Liver (tissue), 7 donors: ENCODE measurements at regions not wholly inside any gene's neighbourhood (a gene's known extent, or its start where the extent isn't known, plus 50 kb on each side); places are given as distances from the start of the nearest gene placed in this dataset.

Experiments used
- DNase-seq: peaks from one replicate; pipeline ENCODE4 v3.0.0-alpha.2; 2017; ENCODE audit warnings: low spot score
- H3K27ac ChIP-seq, 2 donors: one replicate each; pipeline ENCODE4 v1.7.0; 2013; ENCODE audit warnings: inconsistent platforms in 2 of 2, low read length in 2 of 2, control low read depth in 1 of 2, low read depth in 1 of 2, mild to moderate bottlenecking in 1 of 2
- H3K27me3 ChIP-seq, 4 donors: one replicate each; pipeline versions ENCODE4 v1.6.1 to v1.7.0; 2013; ENCODE audit warnings: low read length in 3 of 4, inconsistent platforms in 1 of 4, mild to moderate bottlenecking in 1 of 4, moderate library complexity in 1 of 4; ENCODE audit not compliant: control insufficient read depth in 4 of 4, insufficient read depth in 4 of 4
- H3K36me3 ChIP-seq, 4 donors: one replicate each; pipeline versions ENCODE4 v1.6.1 to v1.7.0; 2013; ENCODE audit warnings: low read length in 3 of 4, mild to moderate bottlenecking in 3 of 4, low read depth in 1 of 4, moderate library complexity in 1 of 4; ENCODE audit not compliant: control insufficient read depth in 4 of 4, insufficient read depth in 3 of 4
- H3K4me1 ChIP-seq, 4 donors: one replicate each; pipeline versions ENCODE4 v1.6.1 to v1.7.0; 2013; ENCODE audit warnings: low read length in 3 of 4, mild to moderate bottlenecking in 3 of 4, moderate library complexity in 1 of 4; ENCODE audit not compliant: control insufficient read depth in 4 of 4, insufficient read depth in 4 of 4
- H3K4me3 ChIP-seq, 3 donors: one replicate each; pipeline versions ENCODE4 v1.6.1 to v1.7.0; 2013; ENCODE audit warnings: low read length in 3 of 3, control low read depth in 1 of 3, low read depth in 1 of 3, mild to moderate bottlenecking in 1 of 3
- H3K9ac ChIP-seq, 2 donors: one replicate each; pipeline ENCODE4 v1.7.0; 2013; ENCODE audit warnings: low read length in 2 of 2, mild to moderate bottlenecking in 2 of 2, moderate library complexity in 2 of 2, control low read depth in 1 of 2, low read depth in 1 of 2
- H3K9me3 ChIP-seq, 4 donors: one replicate each; pipeline versions ENCODE4 v1.6.1 to v1.7.0; 2013; ENCODE audit warnings: low read length in 3 of 4; ENCODE audit not compliant: control insufficient read depth in 4 of 4
- EGR1 ChIP-seq, 2 donors: IDR thresholded peaks; 2 replicates each; pipeline ENCODE4 v1.6.1; 2016 to 2018; ENCODE audit warnings: antibody characterized with exemption in 2 of 2, low read depth in 2 of 2
- FOXA1 ChIP-seq: IDR thresholded peaks from 2 replicates; pipeline ENCODE4 v1.6.1; 2016; ENCODE audit warnings: antibody characterized with exemption
- FOXA2 ChIP-seq: IDR thresholded peaks from 2 replicates; pipeline ENCODE4 v1.6.1; 2016; ENCODE audit warnings: antibody characterized with exemption
- GABPA ChIP-seq, 2 donors: IDR thresholded peaks in 1 of 2; conservative IDR thresholded peaks in 1 of 2; 2 replicates each; pipeline ENCODE4 v1.6.1; 2016; ENCODE audit warnings: antibody characterized with exemption in 2 of 2, mild to moderate bottlenecking in 1 of 2, moderate library complexity in 1 of 2
- HNF4A ChIP-seq, 2 donors: conservative IDR thresholded peaks; 2 replicates each; pipeline ENCODE4 v1.6.1; 2016; ENCODE audit warnings: antibody characterized with exemption in 2 of 2, mild to moderate bottlenecking in 2 of 2
- JUND ChIP-seq, 2 donors: IDR thresholded peaks; 2 replicates each; pipeline ENCODE4 v1.6.1; 2016; ENCODE audit warnings: antibody characterized with exemption in 2 of 2
- MAX ChIP-seq: IDR thresholded peaks from 2 replicates; pipeline ENCODE4 v1.6.1; 2016; ENCODE audit warnings: antibody characterized with exemption
- NR2F2 ChIP-seq: IDR thresholded peaks from 2 replicates; pipeline ENCODE4 v1.6.1; 2016; ENCODE audit warnings: antibody characterized with exemption
- RAD21 ChIP-seq, 2 donors: IDR thresholded peaks; 2 replicates each; pipeline ENCODE4 v1.6.1; 2016; ENCODE audit warnings: antibody characterized with exemption in 2 of 2, mild to moderate bottlenecking in 2 of 2
- RXRA ChIP-seq, 2 donors: IDR thresholded peaks; 2 replicates each; pipeline ENCODE4 v1.6.1; 2017 to 2018; ENCODE audit warnings: antibody characterized with exemption in 2 of 2, mild to moderate bottlenecking in 1 of 2
- SP1 ChIP-seq: IDR thresholded peaks from 2 replicates; pipeline ENCODE4 v1.6.1; 2018; ENCODE audit warnings: antibody characterized with exemption, mild to moderate bottlenecking
- TAF1 ChIP-seq: conservative IDR thresholded peaks from 2 replicates; pipeline ENCODE4 v1.6.1; 2016; ENCODE audit warnings: antibody characterized with exemption, mild to moderate bottlenecking
- YY1 ChIP-seq: IDR thresholded peaks from 2 replicates; pipeline ENCODE4 v1.6.1; 2016; ENCODE audit warnings: antibody characterized with exemption, mild to moderate bottlenecking
- ZBTB33 ChIP-seq: IDR thresholded peaks from 2 replicates; pipeline ENCODE4 v1.6.1; 2016; ENCODE audit warnings: antibody characterized with exemption
- WGBS: extraction: QIAGEN DNeasy Blood & Tissue Kit; methylation state at CpG from one replicate; pipeline ENCODE4 v1.1.7; 2013; 5-methylcytosine and 5-hydroxymethylcytosine counted together
- TF ChIP-seq, protein P1 (sequence below): IDR thresholded peaks from 2 replicates; pipeline ENCODE4 v1.6.1; 2016; ENCODE audit warnings: antibody characterized with exemption
- TF ChIP-seq, protein P2 (sequence below): IDR thresholded peaks from 2 replicates; pipeline ENCODE4 v1.6.1; 2016; ENCODE audit warnings: antibody characterized with exemption, mild to moderate bottlenecking
- donor health status: healthy.
- donor health status: healthy.
- donor health status: healthy.
- donor health status: healthy.

DNA sequence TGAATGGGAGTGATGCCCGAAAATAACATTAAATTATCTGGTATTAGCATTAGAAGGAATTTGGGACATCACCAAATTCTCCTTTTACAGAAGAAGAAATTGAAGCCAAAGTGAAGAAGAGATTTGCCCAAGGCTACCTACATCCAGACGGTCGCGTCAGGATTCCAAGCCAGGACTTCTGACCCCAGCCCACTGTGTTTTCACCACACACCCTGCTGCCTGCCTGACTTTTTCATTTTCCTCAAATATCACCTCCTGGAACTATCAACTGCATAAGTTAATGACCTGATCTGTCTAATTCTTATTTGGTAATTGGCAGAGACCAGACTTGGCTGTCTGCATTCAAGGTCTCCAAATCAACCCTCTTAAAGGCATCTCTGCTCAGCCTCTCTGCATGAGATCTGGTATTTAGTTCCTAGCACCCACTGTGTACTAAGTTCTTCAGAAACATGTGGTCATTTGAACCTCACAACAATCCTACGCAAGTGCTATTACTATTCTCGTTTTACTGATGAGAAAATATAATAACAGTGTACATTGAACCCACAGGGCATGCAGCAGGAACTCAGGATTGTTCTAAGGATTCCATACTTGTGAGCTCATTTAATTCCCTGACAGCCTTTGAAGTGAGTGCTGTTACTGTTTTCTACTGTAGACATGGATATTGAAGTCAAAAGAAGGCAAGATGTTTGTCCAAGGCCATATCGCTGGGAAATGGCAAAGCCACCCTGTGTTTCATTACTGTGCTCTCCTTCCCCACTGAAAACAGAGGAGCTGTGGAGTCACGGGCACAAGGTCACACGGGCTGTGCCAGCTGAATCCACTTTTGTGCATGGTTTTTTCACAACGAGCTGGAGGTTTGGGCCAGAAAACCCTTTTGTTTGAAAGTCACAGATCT, 195.2 kb upstream of the C1QTNF7 start:
- no peaks in the 10 kb centered on the region for H3K9me3 ChIP-seq
- no peak for DNase-seq
- H3K27ac ChIP-seq, result no peak overlapping the region
- no peaks in the 10 kb centered on the region for H3K36me3 ChIP-seq
- no peak overlapping the region for H3K9ac ChIP-seq
- no peaks in the 10 kb centered on the region for H3K27me3 ChIP-seq
- no peak for TF ChIP-seq MAX
- no peak for TF ChIP-seq FOXA2
- TF ChIP-seq JUND (IDR thresholded peaks at IDR 0.05), result no peak
- TF ChIP-seq RAD21 (IDR thresholded peaks at IDR 0.05), result no peak
- no peak for TF ChIP-seq TAF1
- no peak for TF ChIP-seq FOXA1
- H3K4me1 ChIP-seq, result no peaks in the 10 kb centered on the region
- no peak overlapping the region for H3K4me3 ChIP-seq
- 73% methylated on average over 10 of the region's 10 CpGs for WGBS

- H3K27me3 ChIP-seq, result no peaks in the 10 kb centered on the region
- no peaks in the 10 kb centered on the region for H3K4me1 ChIP-seq
- WGBS, result 59% methylated on average over 4 of the region's 4 CpGs
- no peak overlapping the region for H3K9ac ChIP-seq
- no peaks in the 10 kb centered on the region for H3K36me3 ChIP-seq
- no peak overlapping the region for H3K27ac ChIP-seq
- no peak for TF ChIP-seq RXRA (IDR thresholded peaks at IDR 0.05)
- TF ChIP-seq, protein P1, sequence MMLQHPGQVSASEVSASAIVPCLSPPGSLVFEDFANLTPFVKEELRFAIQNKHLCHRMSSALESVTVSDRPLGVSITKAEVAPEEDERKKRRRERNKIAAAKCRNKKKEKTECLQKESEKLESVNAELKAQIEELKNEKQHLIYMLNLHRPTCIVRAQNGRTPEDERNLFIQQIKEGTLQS, result no peak
- no peak for TF ChIP-seq RAD21 (IDR thresholded peaks at IDR 0.05)
- no peak for TF ChIP-seq GABPA (IDR thresholded peaks at IDR 0.05 in 1 of 2, conservative IDR thresholded peaks at IDR 0.05 in 1 of 2)
- TF ChIP-seq JUND (IDR thresholded peaks at IDR 0.05), result no peak
- no peak for TF ChIP-seq HNF4A (conservative IDR thresholded peaks at IDR 0.05)
- DNase-seq, result no peak
- H3K4me3 ChIP-seq, result no peak overlapping the region
- H3K9me3 ChIP-seq, result no peaks in the 10 kb centered on the region
Observed at GRCh38 chr4:15233264-15233597, 194.6 kb upstream of the C1QTNF7 start.

GRCh38 chr4:15233626-15234025, 194.2 kb upstream of the C1QTNF7 start:
- H3K27ac ChIP-seq, result no peak overlapping the region
- H3K9ac ChIP-seq, result no peak overlapping the region
- DNase-seq, result no peak
- H3K27me3 ChIP-seq, result no peaks in the 10 kb centered on the region
- no peaks in the 10 kb centered on the region for H3K36me3 ChIP-seq
- 63% methylated on average over 5 of the region's 5 CpGs for WGBS
- H3K9me3 ChIP-seq, result no peaks in the 10 kb centered on the region
- no peaks in the 10 kb centered on the region for H3K4me1 ChIP-seq
- TF ChIP-seq SP1, result no peak
- TF ChIP-seq ZBTB33, result no peak
- no peak for TF ChIP-seq YY1
- no peak for TF ChIP-seq RXRA (IDR thresholded peaks at IDR 0.05)
- TF ChIP-seq, protein P2, sequence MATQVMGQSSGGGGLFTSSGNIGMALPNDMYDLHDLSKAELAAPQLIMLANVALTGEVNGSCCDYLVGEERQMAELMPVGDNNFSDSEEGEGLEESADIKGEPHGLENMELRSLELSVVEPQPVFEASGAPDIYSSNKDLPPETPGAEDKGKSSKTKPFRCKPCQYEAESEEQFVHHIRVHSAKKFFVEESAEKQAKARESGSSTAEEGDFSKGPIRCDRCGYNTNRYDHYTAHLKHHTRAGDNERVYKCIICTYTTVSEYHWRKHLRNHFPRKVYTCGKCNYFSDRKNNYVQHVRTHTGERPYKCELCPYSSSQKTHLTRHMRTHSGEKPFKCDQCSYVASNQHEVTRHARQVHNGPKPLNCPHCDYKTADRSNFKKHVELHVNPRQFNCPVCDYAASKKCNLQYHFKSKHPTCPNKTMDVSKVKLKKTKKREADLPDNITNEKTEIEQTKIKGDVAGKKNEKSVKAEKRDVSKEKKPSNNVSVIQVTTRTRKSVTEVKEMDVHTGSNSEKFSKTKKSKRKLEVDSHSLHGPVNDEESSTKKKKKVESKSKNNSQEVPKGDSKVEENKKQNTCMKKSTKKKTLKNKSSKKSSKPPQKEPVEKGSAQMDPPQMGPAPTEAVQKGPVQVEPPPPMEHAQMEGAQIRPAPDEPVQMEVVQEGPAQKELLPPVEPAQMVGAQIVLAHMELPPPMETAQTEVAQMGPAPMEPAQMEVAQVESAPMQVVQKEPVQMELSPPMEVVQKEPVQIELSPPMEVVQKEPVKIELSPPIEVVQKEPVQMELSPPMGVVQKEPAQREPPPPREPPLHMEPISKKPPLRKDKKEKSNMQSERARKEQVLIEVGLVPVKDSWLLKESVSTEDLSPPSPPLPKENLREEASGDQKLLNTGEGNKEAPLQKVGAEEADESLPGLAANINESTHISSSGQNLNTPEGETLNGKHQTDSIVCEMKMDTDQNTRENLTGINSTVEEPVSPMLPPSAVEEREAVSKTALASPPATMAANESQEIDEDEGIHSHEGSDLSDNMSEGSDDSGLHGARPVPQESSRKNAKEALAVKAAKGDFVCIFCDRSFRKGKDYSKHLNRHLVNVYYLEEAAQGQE, result no peak
- no peak for TF ChIP-seq TAF1
- TF ChIP-seq HNF4A (conservative IDR thresholded peaks at IDR 0.05), result no peak
- no peak for TF ChIP-seq FOXA2
- TF ChIP-seq, protein P1, result no peak
- TF ChIP-seq GABPA (IDR thresholded peaks at IDR 0.05 in 1 of 2, conservative IDR thresholded peaks at IDR 0.05 in 1 of 2), result no peak
- TF ChIP-seq RAD21 (IDR thresholded peaks at IDR 0.05), result no peak
- no peak for TF ChIP-seq JUND (IDR thresholded peaks at IDR 0.05)
- no peak for TF ChIP-seq NR2F2
- no peak for TF ChIP-seq FOXA1
- no peak for TF ChIP-seq MAX
- no peak for TF ChIP-seq EGR1 (IDR thresholded peaks at IDR 0.05; ENCODE audit: low read depth in 2 of 2)
- no peak overlapping the region for H3K4me3 ChIP-seq
